Activated naive CD8-positive, alpha-beta T cell treated with anti-CD3 and anti-CD28 coated beads, Interleukin-2, amount 10 ng/mL, durations not matched to agents 7 days and 5 days (primary cell): ENCODE measurements at regions not wholly inside any gene's neighbourhood (a gene's known extent, or its start where the extent isn't known, plus 50 kb on each side); places are given as distances from the start of the nearest gene placed in this dataset.
"Not testable (repeated sequence)": the region's sequence is repeated elsewhere in the genome, so short reads cannot be mapped to it uniquely, and the experiment has no call there.

Source experiments
- ATAC-seq: fragments of 150-1000 bp; cut with Tn5 transposase; one replicate; pipeline ENCODE4 v1.10.0; 2021; ENCODE audit warnings: low read depth, moderate library complexity
- POLR2A ChIA-PET: fragments of 350-600 bp; sonication (Branson Sonifier 250); formaldehyde crosslinking; loops from one replicate; lab custom pipeline; 2021; ENCODE audit warnings: antibody characterized with exemption; lab: Charles Lee
- DNase-seq: peaks from one replicate; pipeline ENCODE4 v3.0.0; 2021
- H3K27ac Mint-ChIP-seq: one replicate; pipeline ENCODE4 v1.8.0; 2022; ENCODE audit warnings: mild to moderate bottlenecking, mixed read lengths
- H3K27me3 Mint-ChIP-seq: one replicate; pipeline ENCODE4 v1.8.0; 2022; ENCODE audit warnings: mild to moderate bottlenecking, moderate library complexity, mixed read lengths
- H3K36me3 Mint-ChIP-seq: one replicate; pipeline ENCODE4 v1.8.0; 2021; ENCODE audit warnings: mild to moderate bottlenecking, mixed read lengths
- H3K4me1 Mint-ChIP-seq: one replicate; pipeline ENCODE4 v1.8.0; 2021; ENCODE audit warnings: mixed read lengths
- H3K4me3 Mint-ChIP-seq: one replicate; pipeline ENCODE4 v1.8.0; 2022; ENCODE audit warnings: mild to moderate bottlenecking, moderate library complexity, mixed read lengths
- H3K9me3 Mint-ChIP-seq: one replicate; pipeline ENCODE4 v1.8.0; 2021; ENCODE audit warnings: mixed read lengths

- Mint-ChIP-seq H3K4me1 (no peaks in the 10 kb centered on the region), H3K36me3 (no peaks in the 10 kb centered on the region), H3K4me3 (no peak overlapping the region), H3K9me3 (no peaks in the 10 kb centered on the region), H3K27me3 (peaks cover 4% of the 10 kb centered on the region), H3K27ac (no peak overlapping the region)
- DNase-seq (no peak), ATAC-seq (no peak)
- POLR2A ChIA-PET, result no interaction called here
These were observed 440.9 kb downstream of the ZNF516 start for GRCh38 chr18:76054156-76054555.

GRCh38 chr18:76053551-76053950, 441.5 kb downstream of the ZNF516 start:
- no peak for DNase-seq
- no peaks in the 10 kb centered on the region for H3K4me1 Mint-ChIP-seq
- H3K27me3 Mint-ChIP-seq, result peaks cover 4% of the 10 kb centered on the region
- H3K9me3 Mint-ChIP-seq, result no peaks in the 10 kb centered on the region
- POLR2A ChIA-PET, result no interaction called here
- no peak overlapping the region for H3K4me3 Mint-ChIP-seq
- no peaks in the 10 kb centered on the region for H3K36me3 Mint-ChIP-seq
- ATAC-seq, result no peak
- H3K27ac Mint-ChIP-seq, result no peak overlapping the region

GRCh38 chr18:76052227-76052595, 442.8 kb downstream of the ZNF516 start:
- H3K27me3 Mint-ChIP-seq, result peaks cover 4% of the 10 kb centered on the region
- POLR2A ChIA-PET, result no interaction called here
- no peaks in the 10 kb centered on the region for H3K36me3 Mint-ChIP-seq
- H3K4me3 Mint-ChIP-seq, result no peak overlapping the region
- no peaks in the 10 kb centered on the region for H3K9me3 Mint-ChIP-seq
- ATAC-seq (no peak), DNase-seq (no peak)
- no peak overlapping the region for H3K27ac Mint-ChIP-seq
- H3K4me1 Mint-ChIP-seq, result no peaks in the 10 kb centered on the region

- POLR2A ChIA-PET, result no interaction called here
- no peak for ATAC-seq
- H3K4me3 Mint-ChIP-seq, result no peak overlapping the region
- no peaks in the 10 kb centered on the region for H3K36me3 Mint-ChIP-seq
- no peak overlapping the region for H3K27ac Mint-ChIP-seq
- H3K4me1 Mint-ChIP-seq, result no peaks in the 10 kb centered on the region
- peaks cover 4% of the 10 kb centered on the region for H3K27me3 Mint-ChIP-seq
- no peak for DNase-seq
- H3K9me3 Mint-ChIP-seq, result no peaks in the 10 kb centered on the region
These were observed 443.4 kb downstream of the ZNF516 start for GRCh38 chr18:76051396-76052226.

- no peak overlapping the region for H3K27ac Mint-ChIP-seq
These were observed 448.8 kb downstream of the ZNF516 start for GRCh38 chr18:76046221-76046620.

GRCh38 chr18:76042511-76042910, 452.5 kb downstream of the ZNF516 start:
- POLR2A ChIA-PET, result no interaction called here
- Mint-ChIP-seq H3K36me3 (no peaks in the 10 kb centered on the region), H3K27ac (no peak overlapping the region), H3K4me3 (no peak overlapping the region), H3K27me3 (peaks cover 2% of the 10 kb centered on the region), H3K9me3 (peaks cover 1% of the 10 kb centered on the region), H3K4me1 (no peaks in the 10 kb centered on the region)
- ATAC-seq (no peak), DNase-seq (no peak)

More at GRCh38 chr18:76046221-76046620, 448.8 kb downstream of the ZNF516 start:
- Mint-ChIP-seq H3K9me3 (peaks cover 1% of the 10 kb centered on the region), H3K4me1 (no peaks in the 10 kb centered on the region), H3K27me3 (no peaks in the 10 kb centered on the region), H3K4me3 (no peak overlapping the region), H3K36me3 (no peaks in the 10 kb centered on the region)
- ATAC-seq, result no peak
- POLR2A ChIA-PET, result no interaction called here
- DNase-seq, result no peak

GRCh38 chr18:76018210-76018609, 476.8 kb downstream of the ZNF516 start:
- H3K9me3 Mint-ChIP-seq, result peaks cover 2% of the 10 kb centered on the region
- no peak for DNase-seq
- H3K27me3 Mint-ChIP-seq, result peaks cover 2% of the 10 kb centered on the region
- H3K4me3 Mint-ChIP-seq, result no peak overlapping the region
- H3K4me1 Mint-ChIP-seq, result no peaks in the 10 kb centered on the region
- ATAC-seq, result no peak
- POLR2A ChIA-PET, result no interaction called here
- no peaks in the 10 kb centered on the region for H3K36me3 Mint-ChIP-seq
- no peak overlapping the region for H3K27ac Mint-ChIP-seq

GRCh38 chr18:76013057-76013456, 482.0 kb downstream of the ZNF516 start:
- no peak overlapping the region for H3K27ac Mint-ChIP-seq
- no peak for ATAC-seq
- H3K9me3 Mint-ChIP-seq, result peaks cover 3% of the 10 kb centered on the region
- DNase-seq, result no peak
- H3K4me1 Mint-ChIP-seq, result no peaks in the 10 kb centered on the region
- no peaks in the 10 kb centered on the region for H3K27me3 Mint-ChIP-seq
- no peaks in the 10 kb centered on the region for H3K36me3 Mint-ChIP-seq
- no peak overlapping the region for H3K4me3 Mint-ChIP-seq
- POLR2A ChIA-PET, result no interaction called here

GRCh38 chr18:76005632-76006208, 489.3 kb downstream of the ZNF516 start:
- Mint-ChIP-seq H3K27me3 (no peaks in the 10 kb centered on the region), H3K36me3 (no peaks in the 10 kb centered on the region), H3K4me1 (no peaks in the 10 kb centered on the region), H3K27ac (no peak overlapping the region), H3K4me3 (no peak overlapping the region), H3K9me3 (no peaks in the 10 kb centered on the region)
- ATAC-seq (no peak), DNase-seq (no peak)
- POLR2A ChIA-PET, result no interaction called here

GRCh38 chr18:75987913-75988312, 507.1 kb downstream of the ZNF516 start:
- H3K27me3 Mint-ChIP-seq, H3K27ac Mint-ChIP-seq, POLR2A ChIA-PET, H3K4me3 Mint-ChIP-seq, H3K36me3 Mint-ChIP-seq, ATAC-seq, H3K9me3 Mint-ChIP-seq, DNase-seq, H3K4me1 Mint-ChIP-seq: not testable (repeated sequence)

GRCh38 chr18:75984853-75985252, 510.2 kb downstream of the ZNF516 start:
- H3K27me3 Mint-ChIP-seq, result no peaks in the 10 kb centered on the region

GRCh38 chr18:75981102-75981501, 513.9 kb downstream of the ZNF516 start:
- DNase-seq (no peak), ATAC-seq (no peak)
- Mint-ChIP-seq H3K9me3 (no peaks in the 10 kb centered on the region), H3K27ac (no peak overlapping the region), H3K4me1 (no peaks in the 10 kb centered on the region), H3K27me3 (peaks cover 5% of the 10 kb centered on the region), H3K36me3 (no peaks in the 10 kb centered on the region), H3K4me3 (no peak overlapping the region)
- POLR2A ChIA-PET, result no interaction called here

More at GRCh38 chr18:75984853-75985252, 510.2 kb downstream of the ZNF516 start:
- no peak overlapping the region for H3K4me3 Mint-ChIP-seq
- ATAC-seq (no peak), DNase-seq (no peak)
- no peak overlapping the region for H3K27ac Mint-ChIP-seq
- POLR2A ChIA-PET, result no interaction called here
- H3K36me3 Mint-ChIP-seq, result no peaks in the 10 kb centered on the region
- H3K9me3 Mint-ChIP-seq, result peaks cover 3% of the 10 kb centered on the region
- H3K4me1 Mint-ChIP-seq, result no peaks in the 10 kb centered on the region

GRCh38 chr18:75977081-75977480, 518.0 kb downstream of the ZNF516 start:
- H3K36me3 Mint-ChIP-seq, result no peaks in the 10 kb centered on the region
- H3K4me1 Mint-ChIP-seq, result no peaks in the 10 kb centered on the region
- ATAC-seq (no peak), DNase-seq (no peak)
- H3K27me3 Mint-ChIP-seq, result peaks cover 5% of the 10 kb centered on the region
- H3K4me3 Mint-ChIP-seq, result no peak overlapping the region
- H3K27ac Mint-ChIP-seq, result no peak overlapping the region
- POLR2A ChIA-PET, result no interaction called here
- no peaks in the 10 kb centered on the region for H3K9me3 Mint-ChIP-seq

GRCh38 chr18:75970212-75970611, 524.8 kb downstream of the ZNF516 start:
- ATAC-seq (no peak), DNase-seq (no peak)
- Mint-ChIP-seq H3K36me3 (no peaks in the 10 kb centered on the region), H3K4me3 (no peak overlapping the region), H3K27ac (no peak overlapping the region), H3K4me1 (no peaks in the 10 kb centered on the region), H3K27me3 (no peaks in the 10 kb centered on the region), H3K9me3 (no peaks in the 10 kb centered on the region)
- POLR2A ChIA-PET, result no interaction called here
